OCI-LY7 (cell line): ENCODE measurements at regions not wholly inside any gene's neighbourhood (a gene's known extent, or its start where the extent isn't known, plus 50 kb on each side); places are given as distances from the start of the nearest gene placed in this dataset.

Experiments
- BruUV-seq: library from RNA; stranded (reverse); fragments of 400-500 nt; replicated peaks from 2 replicates; lab custom pipeline; 2021; lab: Mats Ljungman, UMichigan
- CTCF ChIA-PET: fragments of 300-600 bp; sonication (Branson Sonifier 250); formaldehyde crosslinking; loops from one replicate; lab custom pipeline; 2022; ENCODE audit warnings: antibody characterized with exemption; ENCODE audit not compliant: unreplicated experiment; lab: Charles Lee
- POLR2A ChIA-PET: fragments of 300-600 bp; sonication (Branson Sonifier 250); formaldehyde crosslinking; loops from one replicate; lab custom pipeline; 2022; ENCODE audit warnings: antibody characterized with exemption; lab: Charles Lee
- DNase-seq: peaks from one replicate; pipeline ENCODE4 v3.0.0-alpha.2; 2015; ENCODE audit warnings: low spot score
- H2AFZ ChIP-seq: fragments of 200-600 bp; sonication (generic), shearing (Covaris generic); 2 replicates; pipeline ENCODE4 v1.6.1; 2014; ENCODE audit warnings: mild to moderate bottlenecking, antibody characterized with exemption, low read length, moderate library complexity
- H3K27ac ChIP-seq: fragments of 200-600 bp; sonication (generic); 2 replicates; pipeline ENCODE4 v1.5.1; 2014; ENCODE audit warnings: mixed run types, low read depth, mild to moderate bottlenecking, moderate library complexity, low read length, inconsistent platforms; ENCODE audit not compliant: poor library complexity, severe bottlenecking
- H3K36me3 ChIP-seq: fragments of 200-600 bp; sonication (generic); 2 replicates; pipeline ENCODE4 v1.6.1; 2014; ENCODE audit warnings: mild to moderate bottlenecking, antibody characterized with exemption, low read length, moderate library complexity, mixed read lengths; ENCODE audit not compliant: insufficient read depth
- H3K4me1 ChIP-seq: fragments of 200-600 bp; sonication (generic); 2 replicates; pipeline ENCODE4 v1.5.1; 2014; ENCODE audit warnings: mild to moderate bottlenecking, low read length; ENCODE audit not compliant: insufficient read depth, poor library complexity, severe bottlenecking
- H3K4me2 ChIP-seq: fragments of 200-600 bp; sonication (generic); 2 replicates; pipeline ENCODE4 v1.6.1; 2014; ENCODE audit warnings: mild to moderate bottlenecking, low read length
- H3K4me3 ChIP-seq: fragments of 200-600 bp; sonication (generic); 2 replicates; pipeline ENCODE4 v1.5.1; 2014; ENCODE audit warnings: mild to moderate bottlenecking, low read depth, low read length; ENCODE audit not compliant: poor library complexity, severe bottlenecking
- H3K79me2 ChIP-seq: fragments of 200-600 bp; sonication (generic); 2 replicates; pipeline ENCODE4 v1.6.1; 2016; ENCODE audit warnings: low read depth, mild to moderate bottlenecking, low read length, moderate library complexity, mixed read lengths; ENCODE audit not compliant: insufficient read depth
- H3K9me2 ChIP-seq: fragments of 200-600 bp; sonication (generic); 2 replicates; pipeline ENCODE4 v1.6.1; 2016; ENCODE audit warnings: mild to moderate bottlenecking, low read length, mixed read lengths; ENCODE audit not compliant: insufficient read depth
- H3K9me3 ChIP-seq: fragments of 200-600 bp; sonication (generic); 2 replicates; pipeline ENCODE4 v1.6.1; 2014; ENCODE audit warnings: mild to moderate bottlenecking, mixed run types, low read length, mixed read lengths
- H4K20me1 ChIP-seq: fragments of 200-600 bp; sonication (generic); 2 replicates; pipeline ENCODE4 v1.6.1; 2014; ENCODE audit warnings: mild to moderate bottlenecking, antibody characterized with exemption, low read length, moderate library complexity, mixed read lengths; ENCODE audit not compliant: insufficient read depth
- CTCF ChIP-seq: fragments of 200-600 bp; sonication (generic); conservative IDR thresholded peaks from 2 replicates; pipeline ENCODE4 v1.5.1; 2014; ENCODE audit warnings: mild to moderate bottlenecking, antibody characterized with exemption, low read length, moderate library complexity, mixed read lengths
- EZH2phosphoT487 ChIP-seq: fragments of 200-600 bp; sonication (generic); IDR thresholded peaks from 2 replicates; pipeline ENCODE4 v1.6.1; 2018; ENCODE audit warnings: low read depth, borderline replicate concordance, mild to moderate bottlenecking, mixed run types, antibody characterized with exemption, low read length, moderate library complexity, mixed read lengths
- intact Hi-C: fragments of 100-400 bp; cut with micrococcal nuclease; formaldehyde crosslinking; loops from one replicate; pipeline ENCODE4 v1.10.0; 2022; ENCODE audit not compliant: unreplicated experiment

- Histone ChIP-seq H3K9me2 (no peaks in the 10 kb centered on the region), H3K79me2 (no peaks in the 10 kb centered on the region), H3K4me3 (no peak overlapping the region), H4K20me1 (no peaks in the 10 kb centered on the region), H3K4me2 (no peak overlapping the region), H3K27ac (no peak overlapping the region), H2AFZ (no peak overlapping the region), H3K4me1 (no peaks in the 10 kb centered on the region), H3K36me3 (no peaks in the 10 kb centered on the region), H3K9me3 (no peaks in the 10 kb centered on the region)
- ChIA-PET POLR2A (no interaction called here), CTCF (no interaction called here)
- TF ChIP-seq EZH2phosphoT487 (no peak), CTCF (no peak)
- BruUV-seq, result no TSS peak
- intact Hi-C loops, result no loop called here
- DNase-seq, result no peak
These were observed 665.7 kb upstream of the TBX3 start for GRCh38 chr12:115349711-115350110.

- no TSS peak for BruUV-seq
- Histone ChIP-seq H3K79me2 (no peaks in the 10 kb centered on the region), H3K4me3 (no peak overlapping the region)
These were observed 664.3 kb upstream of the TBX3 start for GRCh38 chr12:115348301-115348700.

More at GRCh38 chr12:115348301-115348700, 664.3 kb upstream of the TBX3 start:
- ChIA-PET CTCF (no interaction called here), POLR2A (no interaction called here)
- intact Hi-C loops, result no loop called here
- DNase-seq, result no peak
- Histone ChIP-seq H3K27ac (no peak overlapping the region), H3K9me3 (no peaks in the 10 kb centered on the region), H3K36me3 (no peaks in the 10 kb centered on the region), H2AFZ (no peak overlapping the region), H3K9me2 (no peaks in the 10 kb centered on the region), H3K4me1 (no peaks in the 10 kb centered on the region), H4K20me1 (no peaks in the 10 kb centered on the region), H3K4me2 (no peak overlapping the region)
- TF ChIP-seq EZH2phosphoT487 (no peak), CTCF (no peak)
